GM12875 (cell line): ENCODE measurements at regions not wholly inside any gene's neighbourhood (a gene's known extent, or its start where the extent isn't known, plus 50 kb on each side); places are given as distances from the start of the nearest gene placed in this dataset.

Source experiments
- H3K4me3 ChIP-seq: one replicate; pipeline ENCODE4 v1.5.1; 2011; ENCODE audit warnings: low read depth, low read length, control low read depth
- TF ChIP-seq, protein P1 (sequence below): IDR thresholded peaks from 2 replicates; pipeline ENCODE4 v1.5.1; 2011; ENCODE audit warnings: low read depth, mild to moderate bottlenecking, control low read depth, inconsistent platforms, low read length, moderate library complexity, borderline replicate concordance; ENCODE audit not compliant: insufficient read depth

DNA sequence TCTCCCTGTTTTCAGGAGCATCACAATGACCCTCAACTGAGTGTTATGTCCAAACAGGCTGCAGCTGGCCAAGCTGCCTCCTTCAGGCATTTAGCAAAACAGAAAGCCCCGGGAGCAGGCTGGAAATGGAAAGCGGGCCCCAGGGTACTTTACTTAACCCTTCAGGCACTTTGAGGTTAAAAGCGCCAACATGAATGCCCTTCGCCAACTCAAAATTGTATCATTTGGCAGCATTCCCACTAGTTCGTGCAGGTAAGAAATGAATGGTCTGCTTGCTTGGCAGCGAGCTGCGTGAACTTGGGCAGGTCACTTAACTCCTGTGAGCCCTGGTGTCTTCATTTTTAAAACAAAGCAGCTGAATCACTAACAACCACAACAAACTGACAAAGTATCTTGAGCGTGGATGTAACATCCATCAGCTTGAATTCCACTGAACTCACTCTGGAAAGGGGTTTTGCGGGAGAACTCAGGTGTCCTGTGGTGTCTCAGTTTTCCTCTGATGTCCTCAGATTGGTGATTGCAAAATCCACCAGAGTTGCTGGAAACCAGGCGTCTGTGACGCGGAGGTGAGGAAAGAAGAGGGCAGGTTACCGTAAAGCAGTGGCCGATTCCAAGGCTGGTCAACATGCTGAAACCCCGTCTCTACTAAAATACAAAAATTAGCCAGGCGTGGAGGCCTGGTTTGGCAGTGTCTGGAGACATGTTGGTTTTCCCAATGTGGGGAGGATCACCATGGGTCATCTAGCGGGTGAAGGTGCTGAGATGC is 118.8 kb upstream of the ZNF217 start:
- no peak overlapping the region for H3K4me3 ChIP-seq
- TF ChIP-seq, protein P1, sequence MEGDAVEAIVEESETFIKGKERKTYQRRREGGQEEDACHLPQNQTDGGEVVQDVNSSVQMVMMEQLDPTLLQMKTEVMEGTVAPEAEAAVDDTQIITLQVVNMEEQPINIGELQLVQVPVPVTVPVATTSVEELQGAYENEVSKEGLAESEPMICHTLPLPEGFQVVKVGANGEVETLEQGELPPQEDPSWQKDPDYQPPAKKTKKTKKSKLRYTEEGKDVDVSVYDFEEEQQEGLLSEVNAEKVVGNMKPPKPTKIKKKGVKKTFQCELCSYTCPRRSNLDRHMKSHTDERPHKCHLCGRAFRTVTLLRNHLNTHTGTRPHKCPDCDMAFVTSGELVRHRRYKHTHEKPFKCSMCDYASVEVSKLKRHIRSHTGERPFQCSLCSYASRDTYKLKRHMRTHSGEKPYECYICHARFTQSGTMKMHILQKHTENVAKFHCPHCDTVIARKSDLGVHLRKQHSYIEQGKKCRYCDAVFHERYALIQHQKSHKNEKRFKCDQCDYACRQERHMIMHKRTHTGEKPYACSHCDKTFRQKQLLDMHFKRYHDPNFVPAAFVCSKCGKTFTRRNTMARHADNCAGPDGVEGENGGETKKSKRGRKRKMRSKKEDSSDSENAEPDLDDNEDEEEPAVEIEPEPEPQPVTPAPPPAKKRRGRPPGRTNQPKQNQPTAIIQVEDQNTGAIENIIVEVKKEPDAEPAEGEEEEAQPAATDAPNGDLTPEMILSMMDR, result no peak

DNA sequence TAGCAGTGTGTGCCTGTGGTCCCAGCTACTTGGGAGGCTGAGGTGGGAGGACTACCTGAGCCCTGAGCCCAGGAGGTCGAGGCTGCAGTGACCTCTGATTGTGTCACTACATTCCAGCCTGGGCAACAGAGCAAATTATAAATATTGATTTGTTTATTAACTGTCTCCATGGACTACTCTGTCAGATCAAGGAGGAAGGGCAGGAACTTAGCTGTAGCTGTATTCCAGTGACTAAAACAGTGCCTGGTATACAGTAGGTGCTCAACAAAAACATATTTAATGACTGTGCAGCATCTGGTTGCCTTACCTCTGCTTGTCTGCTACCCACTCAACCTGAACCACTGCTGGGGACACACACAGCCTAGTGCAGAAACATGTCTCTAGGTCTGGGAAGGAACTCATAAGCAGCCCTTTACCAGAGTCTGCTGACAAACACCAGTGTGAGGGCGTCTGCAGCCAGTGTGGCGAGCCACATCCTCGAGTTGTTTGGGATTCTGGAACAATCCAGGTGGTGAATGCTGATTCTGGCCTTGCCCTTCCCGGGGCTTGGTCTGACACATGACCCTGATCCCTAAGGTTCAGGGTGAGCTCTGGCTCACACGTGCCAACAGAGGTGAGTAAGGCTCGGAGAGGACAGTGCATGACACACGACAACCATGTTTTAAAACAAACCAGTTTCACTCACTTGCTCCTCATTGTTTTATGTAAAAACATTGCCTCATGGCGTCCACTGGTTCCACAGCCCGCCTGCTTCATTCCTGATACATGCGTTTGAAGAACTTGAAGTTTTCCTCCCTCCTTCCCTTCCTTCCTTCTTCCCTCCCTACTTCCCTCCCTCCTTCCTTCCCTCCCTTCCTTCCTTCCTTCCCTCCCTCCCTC is 117.9 kb upstream of the ZNF217 start:
- TF ChIP-seq, protein P1, result no peak

DNA sequence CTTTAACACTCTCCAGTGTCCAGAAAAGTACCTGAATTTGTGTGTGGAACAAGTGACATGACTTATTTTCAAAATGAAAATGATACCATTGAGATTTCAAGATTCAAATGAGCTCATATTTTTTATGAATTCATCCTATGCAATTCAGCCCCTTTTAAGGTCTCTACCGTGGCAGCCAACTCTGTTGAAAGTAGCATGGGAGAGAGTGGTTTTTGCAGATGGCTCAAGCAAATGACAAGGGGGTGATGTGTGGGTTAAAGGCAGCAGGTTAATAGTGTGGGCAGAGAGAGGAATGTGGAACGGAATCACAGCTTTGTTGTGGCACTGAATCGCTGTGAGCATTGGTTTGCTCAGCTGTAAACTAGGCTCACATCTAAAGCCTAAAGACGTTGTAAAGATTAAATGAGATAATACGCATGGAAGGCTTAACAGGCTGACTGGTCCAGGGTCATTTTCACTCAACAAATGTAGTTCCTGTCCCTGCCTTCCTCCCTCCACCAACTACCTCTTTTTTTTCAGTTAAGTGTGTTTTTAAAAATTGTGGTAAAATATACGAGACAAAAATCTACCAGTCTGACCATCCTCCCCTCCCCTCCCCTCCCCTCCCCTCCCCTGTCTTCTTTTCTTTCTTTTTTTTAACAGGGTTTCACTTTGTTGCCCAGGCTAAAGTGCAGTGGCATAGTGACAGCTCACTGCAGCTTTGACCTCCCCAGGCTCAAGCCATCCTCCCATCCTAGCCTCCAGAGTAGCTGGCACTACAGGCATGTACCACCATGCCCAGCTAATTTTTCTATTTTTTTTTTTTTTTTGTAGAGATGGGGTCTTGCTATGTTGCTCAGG is 114.7 kb upstream of the ZNF217 start:
- TF ChIP-seq, protein P1, result no peak
- no peak overlapping the region for H3K4me3 ChIP-seq

More for the DNA sequence above, 117.9 kb upstream of the ZNF217 start:
- no peak overlapping the region for H3K4me3 ChIP-seq

DNA sequence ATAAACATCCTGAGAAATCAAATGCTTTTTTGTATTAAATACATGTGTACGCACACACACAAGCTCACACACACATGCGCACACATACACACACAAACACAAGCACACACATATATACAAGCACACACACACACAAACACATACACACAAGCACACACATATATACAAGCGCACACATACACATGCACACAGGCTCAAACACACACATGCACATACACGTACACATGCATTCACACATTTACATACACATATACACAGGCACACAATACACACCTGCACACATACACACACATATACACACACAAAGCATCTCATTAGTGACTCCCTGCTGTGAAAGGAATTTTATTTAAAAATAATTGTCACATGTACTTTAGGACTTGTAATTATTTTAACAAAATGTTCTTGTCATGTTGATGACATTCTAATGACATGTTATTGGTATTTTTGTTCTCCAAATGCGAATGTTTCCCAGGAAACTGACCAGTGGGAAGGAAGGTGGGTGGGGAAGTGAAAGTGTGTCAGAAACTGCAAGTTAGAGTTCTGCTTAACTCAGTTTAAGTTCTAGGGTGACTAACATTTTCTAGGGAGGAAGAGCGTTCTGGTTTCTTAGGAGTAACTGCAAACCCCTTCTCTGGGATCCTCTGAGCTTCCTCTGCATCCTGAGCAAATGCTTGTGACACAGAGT is 113.9 kb upstream of the ZNF217 start:
- TF ChIP-seq, protein P1, result no peak
- H3K4me3 ChIP-seq, result no peak overlapping the region

DNA sequence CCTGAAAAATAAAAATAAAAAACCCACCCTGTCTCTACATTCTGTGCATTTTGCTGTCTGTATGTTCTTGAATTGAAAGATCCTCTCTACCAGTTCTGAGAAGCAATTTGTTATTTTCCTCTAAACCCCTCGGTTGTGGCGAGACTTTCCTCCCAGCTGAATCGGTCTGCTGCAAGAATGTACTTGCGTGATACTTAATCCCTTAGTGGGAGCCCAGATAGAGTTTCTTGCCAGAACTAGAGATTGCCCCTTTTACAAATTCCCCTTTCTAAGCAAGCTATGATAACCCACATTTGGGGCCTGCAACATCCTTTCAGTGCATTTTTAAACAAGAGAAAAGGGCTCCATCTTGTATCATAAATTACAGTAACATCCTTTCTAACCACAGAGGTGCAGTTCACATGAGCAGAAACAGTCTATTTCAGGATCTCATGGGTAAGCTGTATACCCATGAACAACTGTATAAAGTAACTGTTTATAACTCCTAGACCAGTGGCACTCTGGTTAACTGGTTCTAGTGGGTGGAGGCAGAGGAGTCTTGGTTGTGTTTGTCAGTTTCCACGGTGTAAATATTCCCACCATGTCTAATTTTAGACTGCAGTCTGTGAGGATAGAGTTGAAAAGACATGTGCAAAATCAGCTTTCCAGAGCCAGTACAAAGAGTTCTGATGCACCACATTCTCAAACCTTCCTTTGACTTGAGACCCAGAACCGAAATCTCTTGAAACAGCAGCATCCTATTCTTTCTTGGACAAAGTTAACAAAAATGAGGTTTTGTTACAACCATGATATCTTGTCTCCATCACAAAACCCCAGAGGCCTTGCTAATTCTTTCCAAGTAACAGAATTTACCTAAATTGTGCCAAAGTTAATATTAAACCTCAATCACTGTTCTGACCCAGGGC is 113.1 kb upstream of the ZNF217 start:
- TF ChIP-seq, protein P1, result no peak
- H3K4me3 ChIP-seq, result no peak overlapping the region

DNA sequence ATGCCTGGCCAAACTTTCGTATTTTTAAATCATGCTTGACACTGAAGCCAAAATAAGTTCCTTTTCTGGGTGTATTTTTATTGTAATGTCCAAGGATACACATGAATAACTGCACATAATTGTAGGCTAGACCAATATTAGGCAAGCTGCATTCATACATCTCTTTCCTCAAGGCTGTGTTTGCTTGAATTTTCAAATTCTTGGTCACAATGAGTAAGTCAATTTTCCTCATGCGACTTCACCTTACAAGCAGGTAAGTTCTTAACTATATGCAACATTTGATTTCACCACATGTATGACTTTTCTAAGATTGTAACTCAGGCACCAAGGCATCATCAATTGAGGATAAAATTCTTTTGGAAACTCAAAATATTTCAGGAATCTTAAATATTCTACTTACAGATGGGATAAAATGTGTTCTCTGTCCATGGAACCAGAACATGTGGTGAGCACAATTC is 112.4 kb upstream of the ZNF217 start:
- TF ChIP-seq, protein P1, result no peak
- no peak overlapping the region for H3K4me3 ChIP-seq
